OCI-LY3 (cell line): ENCODE measurements at regions not wholly inside any gene's neighbourhood (a gene's known extent, or its start where the extent isn't known, plus 50 kb on each side); places are given as distances from the start of the nearest gene placed in this dataset.
"Not testable (repeated sequence)": the region's sequence is repeated elsewhere in the genome, so short reads cannot be mapped to it uniquely, and the experiment has no call there.

Experiments used
- H2AFZ ChIP-seq: fragments of 200-600, 300-600 bp; shearing (Covaris generic); 2 replicates; pipeline ENCODE4 v1.6.0; 2014; ENCODE audit warnings: antibody characterized with exemption, low read depth, low read length
- H3K27ac ChIP-seq: fragments of 200-600, 300-600 bp; sonication (generic); 2 replicates; pipeline ENCODE4 v1.5.1; 2014; ENCODE audit warnings: mild to moderate bottlenecking, low read length, moderate library complexity, mixed read lengths
- H3K27me3 ChIP-seq: fragments of 200-600, 300-600 bp; sonication (generic); 2 replicates; pipeline ENCODE4 v1.6.1; 2014; ENCODE audit warnings: low read depth, low read length, mixed read lengths
- H3K36me3 ChIP-seq: fragments of 200-600, 300-600 bp; sonication (generic); replicated peaks from 2 replicates; pipeline ENCODE3; 2014; ENCODE audit warnings: low read depth, low read length, mixed read lengths
- H3K4me1 ChIP-seq: fragments of 300-600, 200-600 bp; sonication (generic); 2 replicates; pipeline ENCODE4 v1.6.1; 2014; ENCODE audit warnings: low read length, mixed read lengths
- H3K4me2 ChIP-seq: fragments of 200-600, 300-600 bp; sonication (generic); 2 replicates; pipeline ENCODE4 v1.6.1; 2014; ENCODE audit warnings: low read length, mixed read lengths
- H3K4me3 ChIP-seq: fragments of 300-600, 200-600 bp; sonication (generic); 2 replicates; pipeline ENCODE4 v1.5.1; 2014; ENCODE audit warnings: antibody characterized with exemption, mild to moderate bottlenecking, low read length, moderate library complexity
- H3K79me2 ChIP-seq: fragments of 300-600, 200-600 bp; shearing (Covaris generic); 2 replicates; pipeline ENCODE4 v1.6.1; 2014; ENCODE audit warnings: mild to moderate bottlenecking, low read length, mixed read lengths
- H3K9ac ChIP-seq: fragments of 300-600, 200-600 bp; shearing (Covaris generic); 2 replicates; pipeline ENCODE4 v1.6.0; 2014; ENCODE audit warnings: mild to moderate bottlenecking, low read length, moderate library complexity
- H3K9me3 ChIP-seq: fragments of 200-600, 300-600 bp; shearing (Covaris generic); 2 replicates; pipeline ENCODE4 v1.6.1; 2014; ENCODE audit warnings: low read length, mixed read lengths; ENCODE audit not compliant: insufficient read depth
- H4K20me1 ChIP-seq: fragments of 200-600, 300-600 bp; sonication (generic); 2 replicates; pipeline ENCODE4 v1.6.1; 2016; ENCODE audit warnings: low read length, mixed read lengths; ENCODE audit not compliant: insufficient read depth
- CTCF ChIP-seq: fragments of 200-600, 300-600 bp; sonication (generic); IDR thresholded peaks from 2 replicates; pipeline ENCODE4 v1.5.1; 2014; ENCODE audit warnings: antibody characterized with exemption, low read length, low read depth
- EZH2phosphoT487 ChIP-seq: fragments of 200-600 bp; shearing (Covaris generic); IDR thresholded peaks from 2 replicates; pipeline ENCODE4 v1.6.1; 2018; ENCODE audit warnings: antibody characterized with exemption, mixed run types, low read depth

- H3K4me2 ChIP-seq = no peak overlapping the region
- no peaks in the 10 kb centered on the region for H4K20me1 ChIP-seq
- H3K79me2 ChIP-seq = no peaks in the 10 kb centered on the region
- TF ChIP-seq CTCF = no peak
- no peak for TF ChIP-seq EZH2phosphoT487
- H3K27ac ChIP-seq = no peak overlapping the region
- no peak overlapping the region for H3K4me3 ChIP-seq
- no peaks in the 10 kb centered on the region for H3K9me3 ChIP-seq
- no peak overlapping the region for H3K9ac ChIP-seq
- H3K36me3 ChIP-seq = no peaks in the 10 kb centered on the region
- no peaks in the 10 kb centered on the region for H3K4me1 ChIP-seq
- no peak overlapping the region for H2AFZ ChIP-seq
- H3K27me3 ChIP-seq = no peaks in the 10 kb centered on the region
Observed at GRCh38 chrX:34343001-34343400, 210.9 kb upstream of the FAM47A start.

- Histone ChIP-seq H3K9me3 (no peaks in the 10 kb centered on the region), H3K36me3 (no peaks in the 10 kb centered on the region), H3K4me3 (no peak overlapping the region), H3K4me1 (no peaks in the 10 kb centered on the region), H2AFZ (no peak overlapping the region), H4K20me1 (no peaks in the 10 kb centered on the region), H3K9ac (no peak overlapping the region), H3K4me2 (no peak overlapping the region), H3K27me3 (no peaks in the 10 kb centered on the region), H3K27ac (no peak overlapping the region), H3K79me2 (no peaks in the 10 kb centered on the region)
- TF ChIP-seq CTCF (no peak), EZH2phosphoT487 (no peak)
Observed at GRCh38 chrX:34341814-34342213, 209.7 kb upstream of the FAM47A start.

- H3K36me3 ChIP-seq = no peaks in the 10 kb centered on the region
- no peak overlapping the region for H3K4me2 ChIP-seq
- H3K27ac ChIP-seq = no peak overlapping the region
- H3K4me3 ChIP-seq = no peak overlapping the region
- H3K9ac ChIP-seq = no peak overlapping the region
- H4K20me1 ChIP-seq = no peaks in the 10 kb centered on the region
- H3K4me1 ChIP-seq = no peaks in the 10 kb centered on the region
- H3K9me3 ChIP-seq = no peaks in the 10 kb centered on the region
- no peaks in the 10 kb centered on the region for H3K79me2 ChIP-seq
- H2AFZ ChIP-seq = no peak overlapping the region
- TF ChIP-seq EZH2phosphoT487 (no peak), CTCF (peak; percentile 44)
- no peaks in the 10 kb centered on the region for H3K27me3 ChIP-seq
Observed at GRCh38 chrX:34341258-34341657, 209.1 kb upstream of the FAM47A start.

GRCh38 chrX:34338046-34338445 lies 205.9 kb upstream of the FAM47A start:
- Histone ChIP-seq H3K9ac (no peak overlapping the region), H2AFZ (no peak overlapping the region), H4K20me1 (no peaks in the 10 kb centered on the region), H3K9me3 (no peaks in the 10 kb centered on the region), H3K79me2 (no peaks in the 10 kb centered on the region), H3K27ac (no peak overlapping the region), H3K4me3 (no peak overlapping the region), H3K4me2 (no peak overlapping the region), H3K36me3 (no peaks in the 10 kb centered on the region), H3K27me3 (no peaks in the 10 kb centered on the region), H3K4me1 (no peaks in the 10 kb centered on the region)
- TF ChIP-seq EZH2phosphoT487 (no peak), CTCF (no peak)

GRCh38 chrX:34335376-34335775 lies 203.3 kb upstream of the FAM47A start:
- not testable (repeated sequence) for H3K27me3 ChIP-seq, H3K4me2 ChIP-seq, H3K36me3 ChIP-seq, H3K4me3 ChIP-seq, H3K4me1 ChIP-seq, H3K27ac ChIP-seq, H3K9me3 ChIP-seq, H3K9ac ChIP-seq, H4K20me1 ChIP-seq, H3K79me2 ChIP-seq, H2AFZ ChIP-seq
